Fibroblast of villous mesenchyme (primary cell): ENCODE measurements at regions not wholly inside any gene's neighbourhood (a gene's known extent, or its start where the extent isn't known, plus 50 kb on each side); places are given as distances from the start of the nearest gene placed in this dataset.
"Not testable (repeated sequence)": the region's sequence is repeated elsewhere in the genome, so short reads cannot be mapped to it uniquely, and the experiment has no call there.

ENCODE experiments used
- DNase-seq: peaks from one replicate; pipeline ENCODE4 v3.0.0-alpha.2; 2010; ENCODE audit warnings: low read depth
- H3K4me3 ChIP-seq: 2 replicates; pipeline ENCODE4 v1.5.1; 2011; ENCODE audit warnings: low read depth, mild to moderate bottlenecking, low read length
- TF ChIP-seq, protein P1 (sequence below): IDR thresholded peaks from 2 replicates; pipeline ENCODE4 v1.5.1; 2012; ENCODE audit warnings: low read depth, mild to moderate bottlenecking, low read length; ENCODE audit not compliant: insufficient read depth

DNA sequence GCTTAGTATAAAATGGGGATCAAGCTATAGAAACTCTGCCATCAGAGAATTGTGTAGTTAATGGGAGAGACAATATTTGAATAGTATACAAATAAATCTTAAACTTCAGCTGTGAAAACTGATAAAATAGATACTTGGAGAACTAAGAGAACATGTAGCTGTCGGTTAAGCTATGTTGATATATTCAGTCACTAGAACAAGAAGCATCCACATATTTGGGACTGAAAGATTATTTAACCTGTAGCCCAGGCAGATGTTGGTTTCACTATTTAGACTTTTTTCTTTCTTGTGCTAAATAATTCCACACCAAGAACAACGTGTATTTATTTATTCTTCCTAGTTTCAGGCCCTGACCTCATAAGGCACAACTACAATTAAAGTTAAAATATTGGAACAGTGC, 521.0 kb upstream of the CCNG1 start:
- TF ChIP-seq, protein P1, sequence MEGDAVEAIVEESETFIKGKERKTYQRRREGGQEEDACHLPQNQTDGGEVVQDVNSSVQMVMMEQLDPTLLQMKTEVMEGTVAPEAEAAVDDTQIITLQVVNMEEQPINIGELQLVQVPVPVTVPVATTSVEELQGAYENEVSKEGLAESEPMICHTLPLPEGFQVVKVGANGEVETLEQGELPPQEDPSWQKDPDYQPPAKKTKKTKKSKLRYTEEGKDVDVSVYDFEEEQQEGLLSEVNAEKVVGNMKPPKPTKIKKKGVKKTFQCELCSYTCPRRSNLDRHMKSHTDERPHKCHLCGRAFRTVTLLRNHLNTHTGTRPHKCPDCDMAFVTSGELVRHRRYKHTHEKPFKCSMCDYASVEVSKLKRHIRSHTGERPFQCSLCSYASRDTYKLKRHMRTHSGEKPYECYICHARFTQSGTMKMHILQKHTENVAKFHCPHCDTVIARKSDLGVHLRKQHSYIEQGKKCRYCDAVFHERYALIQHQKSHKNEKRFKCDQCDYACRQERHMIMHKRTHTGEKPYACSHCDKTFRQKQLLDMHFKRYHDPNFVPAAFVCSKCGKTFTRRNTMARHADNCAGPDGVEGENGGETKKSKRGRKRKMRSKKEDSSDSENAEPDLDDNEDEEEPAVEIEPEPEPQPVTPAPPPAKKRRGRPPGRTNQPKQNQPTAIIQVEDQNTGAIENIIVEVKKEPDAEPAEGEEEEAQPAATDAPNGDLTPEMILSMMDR: no peak
- no peak overlapping the region for H3K4me3 ChIP-seq
- no peak for DNase-seq

DNA sequence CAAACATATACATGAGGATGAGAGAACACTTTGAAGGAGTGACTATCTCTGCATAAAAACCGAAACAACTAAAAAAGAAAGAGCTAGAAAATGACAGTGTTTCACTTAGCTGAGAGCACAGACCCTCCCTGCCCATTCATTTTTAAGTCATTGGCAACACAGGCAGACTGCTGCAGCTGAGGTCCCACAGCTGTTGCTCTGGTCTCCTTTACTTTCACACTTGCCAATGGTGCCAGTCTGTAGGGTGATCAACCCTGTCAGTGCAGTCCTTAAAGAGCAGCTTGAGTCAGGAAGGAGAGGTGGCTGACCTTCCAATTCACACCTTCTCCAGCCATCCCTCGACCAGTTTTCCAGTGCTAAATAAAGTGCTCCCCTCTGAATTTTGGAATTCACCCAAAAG, 508.3 kb upstream of the CCNG1 start:
- no peak for DNase-seq
- TF ChIP-seq, protein P1: no peak
- H3K4me3 ChIP-seq: no peak overlapping the region

DNA sequence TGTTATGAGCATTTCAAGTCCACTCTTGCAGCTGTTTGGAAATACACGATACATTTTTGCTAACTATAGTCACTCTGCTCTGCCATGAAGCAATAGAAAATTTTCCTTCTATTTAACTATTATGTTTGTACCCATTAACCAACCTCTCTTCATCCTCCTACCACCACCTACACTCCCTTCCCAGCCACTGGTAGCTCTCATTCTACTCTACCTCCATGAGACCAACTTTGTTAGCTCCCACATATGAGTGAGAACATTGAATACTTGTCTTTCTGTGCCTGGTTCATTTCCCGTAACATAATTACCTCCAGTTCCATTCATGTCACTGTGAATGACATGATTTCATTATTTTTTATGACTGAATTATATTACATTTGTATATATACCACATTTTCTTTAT, 505.9 kb upstream of the CCNG1 start:
- no peak for DNase-seq
- TF ChIP-seq, protein P1: no peak
- H3K4me3 ChIP-seq: no peak overlapping the region

DNA sequence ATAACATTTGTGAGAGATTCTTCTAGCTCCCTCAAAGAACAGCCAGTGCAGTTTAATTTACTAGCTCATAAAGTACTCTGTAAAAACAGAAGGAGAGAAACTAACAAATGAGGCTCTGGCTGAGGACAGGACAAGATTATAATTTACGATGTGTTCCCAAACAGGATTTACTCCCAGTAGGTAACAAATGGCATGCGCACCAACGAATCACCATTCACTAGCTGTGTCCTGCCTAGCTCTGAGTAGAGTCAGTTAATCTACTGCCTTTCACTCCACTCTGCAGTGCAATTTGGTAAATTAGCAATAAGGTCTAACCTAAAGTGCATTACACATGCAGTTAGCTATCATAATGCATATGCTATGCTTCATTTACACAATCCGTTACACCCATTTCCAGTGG, 497.4 kb upstream of the CCNG1 start:
- no peak overlapping the region for H3K4me3 ChIP-seq
- TF ChIP-seq, protein P1: no peak
- DNase-seq: no peak

DNA sequence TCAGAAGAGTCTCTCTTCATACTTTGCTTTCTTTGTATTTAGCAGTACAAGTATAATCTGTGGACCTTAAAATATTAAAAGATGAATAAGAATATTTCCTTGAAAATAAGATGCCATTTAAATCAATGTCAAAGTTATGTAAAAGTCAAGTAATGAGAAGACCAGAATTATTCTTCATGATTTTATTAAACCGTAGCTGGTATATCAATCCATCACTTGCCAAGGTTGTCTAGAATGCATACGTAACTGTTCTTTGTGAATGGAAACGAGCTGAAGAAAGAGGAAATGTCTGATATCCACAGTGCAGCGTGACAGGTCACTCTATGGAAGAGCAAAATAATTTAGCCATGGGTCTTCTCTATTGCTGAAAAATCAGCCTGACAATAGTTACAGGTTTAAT, 488.7 kb upstream of the CCNG1 start:
- no peak for DNase-seq
- H3K4me3 ChIP-seq: no peak overlapping the region
- TF ChIP-seq, protein P1: no peak

DNA sequence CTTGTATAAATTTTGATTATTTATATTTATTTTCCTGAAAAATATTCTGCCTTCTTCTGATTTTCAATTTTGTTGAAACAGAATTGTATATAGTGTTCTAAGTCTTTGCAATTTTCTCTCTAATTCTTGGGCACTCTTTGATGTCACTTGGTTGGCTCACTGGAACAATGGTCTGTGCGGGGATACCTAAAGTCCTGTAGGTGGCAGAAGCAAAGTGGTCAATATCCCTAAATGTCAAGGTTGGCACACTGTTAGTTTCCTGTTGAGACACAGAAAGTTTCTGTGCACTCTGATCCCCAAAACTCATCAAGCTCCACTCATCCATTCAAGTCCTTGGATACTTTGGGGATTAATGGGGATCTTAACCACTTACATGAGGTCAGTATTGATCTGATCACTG, 480.8 kb upstream of the CCNG1 start:
- TF ChIP-seq, protein P1: no peak
- H3K4me3 ChIP-seq: no peak overlapping the region
- no peak for DNase-seq

DNA sequence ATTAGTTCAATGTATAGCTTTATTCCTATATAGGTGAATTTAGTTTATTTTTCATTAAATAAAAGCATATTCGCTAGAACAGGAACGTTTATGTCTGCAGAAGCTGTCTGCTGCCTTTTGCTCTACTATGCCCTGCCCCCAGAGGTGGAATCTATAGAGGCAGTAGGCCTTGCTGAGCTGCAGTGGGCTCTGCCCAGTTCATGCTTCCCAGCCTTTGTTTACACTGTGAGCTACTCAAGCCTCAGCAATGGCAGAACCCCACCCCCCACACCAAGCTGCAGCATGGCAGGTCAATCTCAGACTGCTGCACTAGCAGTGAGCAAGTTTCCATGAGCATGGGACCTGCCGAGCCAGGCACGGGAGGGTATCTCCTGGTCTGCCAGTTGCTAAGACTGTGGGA, 473.3 kb upstream of the CCNG1 start:
- not testable (repeated sequence) for H3K4me3 ChIP-seq, DNase-seq

DNA sequence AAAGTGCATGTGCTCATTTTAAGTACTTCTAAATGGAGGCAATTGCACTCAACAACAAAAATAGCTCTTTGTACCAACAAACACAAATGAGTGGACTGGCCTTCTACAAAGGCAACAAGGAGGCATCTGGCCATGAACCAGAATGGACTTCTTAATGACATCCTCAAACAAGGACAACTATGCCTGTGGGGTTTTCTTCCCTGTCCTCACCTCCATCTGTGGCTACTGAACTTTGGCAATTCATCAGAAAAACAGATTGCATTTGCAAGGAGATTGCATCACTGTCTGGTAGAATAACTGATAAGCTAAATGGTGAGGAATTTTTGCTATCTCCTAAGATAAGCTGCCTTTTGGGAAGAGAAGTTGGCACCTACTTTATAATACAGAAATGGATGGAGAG, 447.3 kb upstream of the CCNG1 start:
- H3K4me3 ChIP-seq: no peak overlapping the region
- DNase-seq: no peak
- TF ChIP-seq, protein P1: no peak
